Nephron (organoid): ENCODE measurements at regions not wholly inside any gene's neighbourhood (a gene's known extent, or its start where the extent isn't known, plus 50 kb on each side); places are given as distances from the start of the nearest gene placed in this dataset.

Experiments
- H3K27ac Mint-ChIP-seq, 3 experiments: 2 replicates each; pipeline ENCODE4 v1.8.0; 2020; ENCODE audit warnings: mixed read lengths in 3 of 3, mild to moderate bottlenecking in 2 of 3, moderate library complexity in 1 of 3
- H3K27me3 Mint-ChIP-seq: 2 replicates; pipeline ENCODE4 v1.8.0; 2021; ENCODE audit warnings: low read depth, mild to moderate bottlenecking, moderate library complexity, mixed read lengths
- H3K36me3 Mint-ChIP-seq: 2 replicates; pipeline ENCODE4 v1.8.0; 2020; ENCODE audit warnings: low read depth, mixed read lengths
- H3K4me1 Mint-ChIP-seq: 2 replicates; pipeline ENCODE4 v1.8.0; 2020; ENCODE audit warnings: mixed read lengths
- H3K4me3 Mint-ChIP-seq, 3 experiments: 2 replicates each; pipeline ENCODE4 v1.8.0; 2020; ENCODE audit warnings: mild to moderate bottlenecking in 3 of 3, mixed read lengths in 3 of 3, moderate library complexity in 2 of 3
- H3K9me3 Mint-ChIP-seq: 2 replicates; pipeline ENCODE4 v1.8.0; 2020; ENCODE audit warnings: mixed read lengths
- TF ChIP-seq, protein P1 (sequence below), 3 experiments: fragments of 200-600 bp; sonication (generic); IDR thresholded peaks; one replicate each; pipeline ENCODE4 v1.5.0; 2021; ENCODE audit warnings: antibody characterized with exemption in 3 of 3; ENCODE audit not compliant: unreplicated experiment in 3 of 3

DNA sequence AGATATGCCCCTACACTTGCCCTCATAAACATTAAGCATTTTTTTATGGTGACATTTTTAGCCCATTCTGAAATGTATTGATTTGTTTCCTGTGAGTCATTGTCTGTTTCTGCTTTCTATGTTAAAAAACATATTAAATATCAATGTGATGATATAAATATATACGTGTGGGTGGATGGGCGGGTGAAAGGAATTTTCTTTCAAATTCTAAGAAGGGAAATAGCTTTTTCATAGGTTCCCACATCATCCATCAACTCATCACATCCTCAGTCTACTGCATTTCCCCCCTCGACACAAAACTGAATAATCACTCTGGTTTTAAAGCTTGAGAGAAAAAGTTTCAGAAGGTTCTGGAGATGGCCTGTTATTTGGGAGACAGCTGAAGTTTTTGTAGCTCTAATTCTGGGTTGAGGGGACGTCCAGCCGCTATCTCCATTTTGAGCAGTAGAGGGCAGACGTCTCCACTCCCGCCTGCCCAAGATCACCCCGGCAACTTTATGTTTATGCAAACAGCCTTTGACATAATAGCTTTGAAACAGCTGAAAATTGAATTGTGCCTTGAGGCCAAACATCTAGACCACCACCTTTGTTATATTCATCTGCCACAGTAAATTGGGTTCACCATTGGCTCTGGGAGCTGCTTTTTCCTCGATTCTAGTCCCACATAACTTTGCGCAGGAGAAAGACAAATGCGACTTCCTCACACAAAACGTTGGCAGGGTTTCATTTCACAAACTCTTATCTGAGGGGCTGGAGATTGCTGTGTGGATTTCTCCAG, 216.2 kb upstream of the CLINT1 start:
- Mint-ChIP-seq H3K27me3 (no peaks in the 10 kb centered on the region), H3K4me3 (peak overlapping the region in 2 of 3 experiments; percentile 13 to 26), H3K36me3 (no peaks in the 10 kb centered on the region), H3K9me3 (no peaks in the 10 kb centered on the region), H3K4me1 (peaks cover 19% of the 10 kb centered on the region), H3K27ac (peak overlapping the region; percentile 84 to 95 (median 91))
- TF ChIP-seq, protein P1, sequence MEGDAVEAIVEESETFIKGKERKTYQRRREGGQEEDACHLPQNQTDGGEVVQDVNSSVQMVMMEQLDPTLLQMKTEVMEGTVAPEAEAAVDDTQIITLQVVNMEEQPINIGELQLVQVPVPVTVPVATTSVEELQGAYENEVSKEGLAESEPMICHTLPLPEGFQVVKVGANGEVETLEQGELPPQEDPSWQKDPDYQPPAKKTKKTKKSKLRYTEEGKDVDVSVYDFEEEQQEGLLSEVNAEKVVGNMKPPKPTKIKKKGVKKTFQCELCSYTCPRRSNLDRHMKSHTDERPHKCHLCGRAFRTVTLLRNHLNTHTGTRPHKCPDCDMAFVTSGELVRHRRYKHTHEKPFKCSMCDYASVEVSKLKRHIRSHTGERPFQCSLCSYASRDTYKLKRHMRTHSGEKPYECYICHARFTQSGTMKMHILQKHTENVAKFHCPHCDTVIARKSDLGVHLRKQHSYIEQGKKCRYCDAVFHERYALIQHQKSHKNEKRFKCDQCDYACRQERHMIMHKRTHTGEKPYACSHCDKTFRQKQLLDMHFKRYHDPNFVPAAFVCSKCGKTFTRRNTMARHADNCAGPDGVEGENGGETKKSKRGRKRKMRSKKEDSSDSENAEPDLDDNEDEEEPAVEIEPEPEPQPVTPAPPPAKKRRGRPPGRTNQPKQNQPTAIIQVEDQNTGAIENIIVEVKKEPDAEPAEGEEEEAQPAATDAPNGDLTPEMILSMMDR (IDR thresholded peaks at IDR 0.05; ENCODE audit: unreplicated experiment in 3 of 3), result peak; percentile 80 to 84 (median 83)

GRCh38 chr5:158074597-158074991, 215.6 kb upstream of the CLINT1 start:
- Mint-ChIP-seq H3K9me3 (no peaks in the 10 kb centered on the region), H3K4me1 (peaks cover 25% of the 10 kb centered on the region), H3K36me3 (no peaks in the 10 kb centered on the region), H3K4me3 (no peak overlapping the region), H3K27ac (peak overlapping the region; percentile 84 to 95 (median 91)), H3K27me3 (no peaks in the 10 kb centered on the region)
- TF ChIP-seq, protein P1 (IDR thresholded peaks at IDR 0.05; ENCODE audit: unreplicated experiment in 3 of 3), result no peak

DNA sequence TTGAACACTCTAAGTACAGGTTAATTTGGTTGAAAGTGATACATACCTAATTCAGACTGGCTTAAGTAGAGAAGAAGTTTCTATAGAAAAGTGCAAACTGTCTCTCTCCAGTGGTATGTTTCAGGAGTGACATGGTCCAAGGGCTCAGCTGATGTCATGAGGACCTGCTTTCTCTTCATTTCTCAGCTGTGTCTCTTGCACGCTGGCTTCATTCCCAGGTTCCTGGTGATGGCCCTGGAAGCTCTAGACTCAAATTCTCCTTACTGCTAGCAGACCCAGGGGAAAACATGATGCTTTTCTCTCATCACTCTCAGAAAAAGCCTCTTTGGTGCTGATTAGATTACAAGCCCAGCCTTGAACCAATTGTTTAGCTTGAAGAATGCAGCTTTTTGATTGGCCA, 211.9 kb upstream of the CLINT1 start:
- Mint-ChIP-seq H3K27ac (peak overlapping the region; percentile 4 to 71 (median 57)), H3K9me3 (no peaks in the 10 kb centered on the region), H3K4me3 (no peak overlapping the region), H3K4me1 (peaks cover 38% of the 10 kb centered on the region), H3K27me3 (no peaks in the 10 kb centered on the region), H3K36me3 (no peaks in the 10 kb centered on the region)
- TF ChIP-seq, protein P1 (IDR thresholded peaks at IDR 0.05; ENCODE audit: unreplicated experiment in 3 of 3), result no peak

DNA sequence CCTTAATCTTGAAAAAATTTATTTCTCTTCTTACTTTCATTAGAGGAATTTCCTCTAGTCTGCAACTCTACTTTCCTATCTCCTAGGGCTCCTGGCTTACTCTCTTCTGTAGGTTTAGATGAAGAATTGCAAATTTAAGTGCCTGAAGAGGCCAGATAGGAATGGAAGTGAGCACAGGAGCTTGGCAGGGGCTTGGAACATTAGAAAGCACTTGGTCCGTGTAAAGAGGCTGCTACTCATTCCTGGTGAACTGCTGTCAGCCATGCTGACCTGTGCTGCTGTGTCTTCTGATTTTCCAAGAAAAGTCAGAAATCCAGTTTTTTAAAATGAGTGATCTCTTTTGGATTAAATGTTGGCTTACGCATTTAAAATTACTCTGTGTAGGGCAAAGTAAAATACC, 210.9 kb upstream of the CLINT1 start:
- Mint-ChIP-seq H3K36me3 (no peaks in the 10 kb centered on the region), H3K9me3 (no peaks in the 10 kb centered on the region)
- TF ChIP-seq, protein P1 (IDR thresholded peaks at IDR 0.05; ENCODE audit: unreplicated experiment in 3 of 3), result no peak

GRCh38 chr5:158068964-158069363, 210.0 kb upstream of the CLINT1 start:
- Mint-ChIP-seq H3K4me1 (peaks cover 41% of the 10 kb centered on the region), H3K27me3 (no peaks in the 10 kb centered on the region), H3K9me3 (no peaks in the 10 kb centered on the region), H3K4me3 (no peak overlapping the region), H3K36me3 (no peaks in the 10 kb centered on the region), H3K27ac (peak overlapping the region; percentile 35 to 57 (median 51))
- TF ChIP-seq, protein P1 (IDR thresholded peaks at IDR 0.05; ENCODE audit: unreplicated experiment in 3 of 3), result no peak

More for the DNA sequence above, 210.9 kb upstream of the CLINT1 start:
- peaks cover 37% of the 10 kb centered on the region for H3K4me1 Mint-ChIP-seq
- no peak overlapping the region for H3K4me3 Mint-ChIP-seq
- H3K27me3 Mint-ChIP-seq, result no peaks in the 10 kb centered on the region
- peak overlapping the region; percentile 57 to 76 (median 71) for H3K27ac Mint-ChIP-seq

- Mint-ChIP-seq H3K27me3 (no peaks in the 10 kb centered on the region), H3K27ac (peak overlapping the region; percentile 51 to 82 (median 58)), H3K4me1 (peaks cover 48% of the 10 kb centered on the region), H3K4me3 (no peak overlapping the region), H3K36me3 (no peaks in the 10 kb centered on the region), H3K9me3 (peaks cover 2% of the 10 kb centered on the region)
- TF ChIP-seq, protein P1 (IDR thresholded peaks at IDR 0.05; ENCODE audit: unreplicated experiment in 3 of 3), result no peak
Observed at GRCh38 chr5:158066076-158066475, 207.1 kb upstream of the CLINT1 start.
